Heart left ventricle (tissue), 16 donors: ENCODE measurements at regions not wholly inside any gene's neighbourhood (a gene's known extent, or its start where the extent isn't known, plus 50 kb on each side); places are given as distances from the start of the nearest gene placed in this dataset.

ENCODE experiments used
- ATAC-seq, 4 donors: fragments of 200-7000 bp; cut with Tn5 transposase; one replicate each; pipeline ENCODE4 v1.9.1; 2020 to 2022; ENCODE audit warnings: moderate library complexity in 4 of 4, mild to moderate bottlenecking in 3 of 4, moderate number of reproducible peaks in 1 of 4
- DNase-seq, 5 donors: peaks; one replicate each; pipeline ENCODE4 v3.0.0-alpha.2; 2020
- H3K27ac ChIP-seq, 12 donors: fragments of 200-600 bp; sonication (generic) in 4 of 12; one replicate each; pipeline versions ENCODE4 v1.5.0 to v1.8.0; 2016 to 2022; ENCODE audit warnings: mild to moderate bottlenecking in 2 of 12
- H3K27me3 ChIP-seq, 9 donors: fragments of 200-600 bp; sonication (generic) in 2 of 9; one replicate each; pipeline versions ENCODE4 v1.5.1 to v1.8.0; 2016 to 2022; ENCODE audit warnings: mild to moderate bottlenecking in 3 of 9
- H3K36me3 ChIP-seq, 9 donors: fragments of 200-600 bp; sonication (generic) in 2 of 9; one replicate each; pipeline versions ENCODE4 v1.5.0 to v1.8.0; 2018 to 2022; ENCODE audit warnings: mild to moderate bottlenecking in 2 of 9
- H3K4me1 ChIP-seq, 12 donors: fragments of 200-600 bp; sonication (generic) in 4 of 12; one replicate each; pipeline versions ENCODE4 v1.5.0 to v1.8.0; 2016 to 2022; ENCODE audit warnings: mild to moderate bottlenecking in 3 of 12
- H3K4me3 ChIP-seq, 12 donors: fragments of 200-600 bp; sonication (generic) in 4 of 12; one replicate each; pipeline versions ENCODE4 v1.5.0 to v1.8.0; 2017 to 2022; ENCODE audit warnings: mild to moderate bottlenecking in 9 of 12, moderate library complexity in 4 of 12
- H3K9me3 ChIP-seq, 12 donors: fragments of 200-600 bp; sonication (generic) in 4 of 12; one replicate each; pipeline versions ENCODE4 v1.5.0 to v1.8.0; 2016 to 2022; ENCODE audit warnings: mild to moderate bottlenecking in 1 of 12
- CTCF ChIP-seq, 12 donors: fragments of 200-600 bp; sonication (generic) in 4 of 12; IDR thresholded peaks; one replicate each; pipeline versions ENCODE4 v1.5.0 to v1.8.0; 2018 to 2022; ENCODE audit warnings: antibody characterized with exemption in 12 of 12, mild to moderate bottlenecking in 5 of 12
- POLR2A ChIP-seq, 2 donors: fragments of 450-650 bp; IDR thresholded peaks; one replicate each; pipeline ENCODE4 v1.6.1; 2017; ENCODE audit warnings: antibody characterized with exemption in 2 of 2, mild to moderate bottlenecking in 2 of 2, moderate library complexity in 2 of 2
- WGBS, 4 donors: extraction: QIAGEN DNeasy Blood & Tissue Kit in 2 of 4; methylation state at CpG; one replicate each; pipeline versions ENCODE4 v1.1.5 to v1.1.7; 2013 to 2018; 5-methylcytosine and 5-hydroxymethylcytosine counted together
- intact Hi-C, 10 donors: fragments of 100-400 bp; cut with DNase I; formaldehyde crosslinking; loops; one replicate each; pipeline versions ENCODE4 v1.11.1 to v1.14.2; 2022
- donor health status: ischemic (EF 13 %, LVEDD 7.1; RV severe dilation, severe dysfunction).
- donor health status: healthy with polysubstance abuse.
- donor health status: DM: no; HTN: yes; CAD: no.
- donor health status: DM: no; HTN: no; CAD: no.
- donor health status: ischemic (EF 25% LVEDD 6.9; RV normal size, moderate dysfunction).
- donor health status: ischemic (EF 25% LVEDD 5.7; RV mildly dilated, moderate dysfunction).
- donor health status: healthy.
- donor health status: DM: yes; HTN: yes; CAD: no.
- donor health status: ischemic (EF 35%, LVEDD 5.7; RV mildly dilated, moderate dysfunction).
- donor health status: nonischemic (EF 11% LVEDD 7.7; RV severe dilation, severe dysfunction).
- donor health status: DM: yes; HTN: yes; CAD: no.
- donor health status: PGD.
- donor health status: ischemic (EF 29% LVEDD 5.4; RV normal size, mild dysfunction).
- donor health status: nonischemic (EF 23%, LVEDD 6.1; RV moderate dilation, normal function).

GRCh38 chr16:86156155-86156554, 257.2 kb downstream of the IRF8 start:
- no peaks in the 10 kb centered on the region for H3K36me3 ChIP-seq
- TF ChIP-seq CTCF (IDR thresholded peaks at IDR 0.05): no peak
- TF ChIP-seq POLR2A (IDR thresholded peaks at IDR 0.05): no peak
- peak overlapping the region in 1 of 12 donors; percentile 61 for H3K27ac ChIP-seq
- ATAC-seq (no peak), DNase-seq (no peak)
- peaks cover 0 to 41% (median 12%) of the 10 kb centered on the region in 9 donors for H3K27me3 ChIP-seq
- H3K9me3 ChIP-seq: no peaks in the 10 kb centered on the region
- 58 to 67% (median 61%) methylated on average over 3 of the region's 3 CpGs for WGBS, 4 donors
- no peaks in the 10 kb centered on the region for H3K4me1 ChIP-seq
- no peak overlapping the region for H3K4me3 ChIP-seq
- intact Hi-C loops: no loop called here

- Histone ChIP-seq H3K36me3 (no peaks in the 10 kb centered on the region), H3K4me3 (no peak overlapping the region), H3K27ac (peak overlapping the region in 1 of 12 donors; percentile 61), H3K27me3 (peaks cover 0 to 34% (median 6%) of the 10 kb centered on the region in 9 donors), H3K9me3 (no peaks in the 10 kb centered on the region), H3K4me1 (no peaks in the 10 kb centered on the region)
- ATAC-seq (peak in 1 of 4 donors; percentile 47), DNase-seq (no peak)
- TF ChIP-seq CTCF (IDR thresholded peaks at IDR 0.05): no peak
- no peak for TF ChIP-seq POLR2A (IDR thresholded peaks at IDR 0.05)
- WGBS, 4 donors: 60 to 71% (median 67%) methylated on average over 6 of the region's 6 CpGs
- intact Hi-C loops: no loop called here
Measured at GRCh38 chr16:86157616-86158247, 258.8 kb downstream of the IRF8 start.

- H3K27ac ChIP-seq: peak overlapping the region in 1 of 12 donors; percentile 61
- no peaks in the 10 kb centered on the region for H3K4me1 ChIP-seq
- no peaks in the 10 kb centered on the region for H3K9me3 ChIP-seq
- DNase-seq (no peak), ATAC-seq (no peak)
- H3K4me3 ChIP-seq: no peak overlapping the region
- WGBS, 4 donors: 62 to 71% (median 67%) methylated on average over 10 of the region's 10 CpGs
- peaks cover 0 to 24% (median 3%) of the 10 kb centered on the region in 9 donors for H3K27me3 ChIP-seq
- intact Hi-C loops: no loop called here
- H3K36me3 ChIP-seq: no peaks in the 10 kb centered on the region
- TF ChIP-seq POLR2A (IDR thresholded peaks at IDR 0.05) (no peak), CTCF (IDR thresholded peaks at IDR 0.05) (no peak)
Measured at GRCh38 chr16:86158688-86159360, 259.9 kb downstream of the IRF8 start.

- WGBS, 4 donors: 46 to 94% (median 67%) methylated on average over 2 of the region's 2 CpGs
- intact Hi-C loops: no loop called here
- H3K4me3 ChIP-seq: no peak overlapping the region
- peaks cover 0 to 22% (median 13%) of the 10 kb centered on the region in 12 donors for H3K9me3 ChIP-seq
- ATAC-seq (no peak), DNase-seq (no peak)
- no peak overlapping the region for H3K27ac ChIP-seq
- TF ChIP-seq POLR2A (IDR thresholded peaks at IDR 0.05) (no peak), CTCF (IDR thresholded peaks at IDR 0.05) (no peak)
- no peaks in the 10 kb centered on the region for H3K36me3 ChIP-seq
- H3K4me1 ChIP-seq: no peaks in the 10 kb centered on the region
- peaks cover 0 to 11% (median 0%) of the 10 kb centered on the region in 9 donors for H3K27me3 ChIP-seq
Measured at GRCh38 chr16:86165479-86165878, 266.5 kb downstream of the IRF8 start.
